Ishikawa (cell line): ENCODE measurements at regions not wholly inside any gene's neighbourhood (a gene's known extent, or its start where the extent isn't known, plus 50 kb on each side); places are given as distances from the start of the nearest gene placed in this dataset.

ENCODE experiments used
- CEBPB ChIP-seq: IDR thresholded peaks from 2 replicates; pipeline ENCODE4 v1.6.1; 2012
- CREB1 ChIP-seq: IDR thresholded peaks from 2 replicates; pipeline ENCODE4 v1.6.1; 2012; ENCODE audit warnings: low read depth
- EGR1 ChIP-seq: IDR thresholded peaks from 2 replicates; pipeline ENCODE4 v1.6.1; 2012
- EP300 ChIP-seq: IDR thresholded peaks from 2 replicates; pipeline ENCODE4 v1.6.1; 2012; ENCODE audit warnings: borderline replicate concordance
- RAD21 ChIP-seq: IDR thresholded peaks from 2 replicates; pipeline ENCODE4 v1.6.1; 2012; ENCODE audit warnings: low read depth
- TAF1 ChIP-seq: IDR thresholded peaks from 2 replicates; pipeline ENCODE4 v1.6.1; 2012; ENCODE audit warnings: low read depth, mild to moderate bottlenecking
- TCF12 ChIP-seq: IDR thresholded peaks from 2 replicates; pipeline ENCODE4 v1.6.1; 2012; ENCODE audit warnings: low read depth
- TEAD4 ChIP-seq: IDR thresholded peaks from 2 replicates; pipeline ENCODE4 v1.6.1; 2012
- USF1 ChIP-seq: IDR thresholded peaks from 2 replicates; pipeline ENCODE4 v1.6.1; 2012
- YY1 ChIP-seq: IDR thresholded peaks from 2 replicates; pipeline ENCODE4 v1.6.1; 2012; ENCODE audit warnings: low read depth
- TF ChIP-seq, protein P1 (sequence below): IDR thresholded peaks from 2 replicates; pipeline ENCODE4 v1.6.1; 2012; ENCODE audit warnings: low read depth, mild to moderate bottlenecking
- TF ChIP-seq, protein P2 (sequence below): IDR thresholded peaks from 2 replicates; pipeline ENCODE4 v1.6.1; 2012

- TF ChIP-seq CREB1 (no peak), RAD21 (no peak), YY1 (no peak), TCF12 (no peak), TAF1 (no peak), EGR1 (no peak), CEBPB (no peak), USF1 (no peak), TEAD4 (no peak), EP300 (no peak)
- TF ChIP-seq, protein P1, sequence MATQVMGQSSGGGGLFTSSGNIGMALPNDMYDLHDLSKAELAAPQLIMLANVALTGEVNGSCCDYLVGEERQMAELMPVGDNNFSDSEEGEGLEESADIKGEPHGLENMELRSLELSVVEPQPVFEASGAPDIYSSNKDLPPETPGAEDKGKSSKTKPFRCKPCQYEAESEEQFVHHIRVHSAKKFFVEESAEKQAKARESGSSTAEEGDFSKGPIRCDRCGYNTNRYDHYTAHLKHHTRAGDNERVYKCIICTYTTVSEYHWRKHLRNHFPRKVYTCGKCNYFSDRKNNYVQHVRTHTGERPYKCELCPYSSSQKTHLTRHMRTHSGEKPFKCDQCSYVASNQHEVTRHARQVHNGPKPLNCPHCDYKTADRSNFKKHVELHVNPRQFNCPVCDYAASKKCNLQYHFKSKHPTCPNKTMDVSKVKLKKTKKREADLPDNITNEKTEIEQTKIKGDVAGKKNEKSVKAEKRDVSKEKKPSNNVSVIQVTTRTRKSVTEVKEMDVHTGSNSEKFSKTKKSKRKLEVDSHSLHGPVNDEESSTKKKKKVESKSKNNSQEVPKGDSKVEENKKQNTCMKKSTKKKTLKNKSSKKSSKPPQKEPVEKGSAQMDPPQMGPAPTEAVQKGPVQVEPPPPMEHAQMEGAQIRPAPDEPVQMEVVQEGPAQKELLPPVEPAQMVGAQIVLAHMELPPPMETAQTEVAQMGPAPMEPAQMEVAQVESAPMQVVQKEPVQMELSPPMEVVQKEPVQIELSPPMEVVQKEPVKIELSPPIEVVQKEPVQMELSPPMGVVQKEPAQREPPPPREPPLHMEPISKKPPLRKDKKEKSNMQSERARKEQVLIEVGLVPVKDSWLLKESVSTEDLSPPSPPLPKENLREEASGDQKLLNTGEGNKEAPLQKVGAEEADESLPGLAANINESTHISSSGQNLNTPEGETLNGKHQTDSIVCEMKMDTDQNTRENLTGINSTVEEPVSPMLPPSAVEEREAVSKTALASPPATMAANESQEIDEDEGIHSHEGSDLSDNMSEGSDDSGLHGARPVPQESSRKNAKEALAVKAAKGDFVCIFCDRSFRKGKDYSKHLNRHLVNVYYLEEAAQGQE = no peak
- TF ChIP-seq, protein P2, sequence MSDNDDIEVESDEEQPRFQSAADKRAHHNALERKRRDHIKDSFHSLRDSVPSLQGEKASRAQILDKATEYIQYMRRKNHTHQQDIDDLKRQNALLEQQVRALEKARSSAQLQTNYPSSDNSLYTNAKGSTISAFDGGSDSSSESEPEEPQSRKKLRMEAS = no peak
Observed at GRCh38 chr17:31605761-31606160, 214.3 kb downstream of the RAB11FIP4 start.
